Upper lobe of left lung (tissue), 6 donors: ENCODE measurements at regions not wholly inside any gene's neighbourhood (a gene's known extent, or its start where the extent isn't known, plus 50 kb on each side); places are given as distances from the start of the nearest gene placed in this dataset.

Experiments used
- ATAC-seq, 2 donors: fragments of 200-7000 bp; cut with Tn5 transposase; one replicate each; pipeline ENCODE4 v1.9.1; 2022; ENCODE audit warnings: mild to moderate bottlenecking in 2 of 2, moderate library complexity in 2 of 2; ENCODE audit not compliant: low FRiP score in 2 of 2
- DNase-seq, 2 donors: peaks; one replicate each; pipeline ENCODE4 v3.0.0-alpha.2; 2019 to 2020
- H3K27ac ChIP-seq, 4 donors: fragments of 200-600 bp; sonication (generic); one replicate each; pipeline ENCODE4 v1.5.1; 2016 to 2019
- H3K27me3 ChIP-seq, 4 donors: fragments of 200-600 bp; sonication (generic); one replicate each; pipeline ENCODE4 v1.5.1; 2017 to 2019
- H3K36me3 ChIP-seq, 4 donors: fragments of 200-600 bp; sonication (generic); one replicate each; pipeline ENCODE4 v1.5.1; 2016 to 2019
- H3K4me1 ChIP-seq, 4 donors: fragments of 200-600 bp; sonication (generic); one replicate each; pipeline ENCODE4 v1.5.1; 2018 to 2019
- H3K4me3 ChIP-seq, 4 donors: fragments of 200-600 bp; sonication (generic); one replicate each; pipeline ENCODE4 v1.5.1; 2017 to 2019; ENCODE audit warnings: mild to moderate bottlenecking in 2 of 4, moderate library complexity in 1 of 4
- H3K9me3 ChIP-seq, 4 donors: fragments of 200-600 bp; sonication (generic); one replicate each; pipeline ENCODE4 v1.5.1; 2018 to 2019
- CTCF ChIP-seq, 6 experiments: fragments of 450-650 bp in 4 of 6; fragments of 200-600 bp in 2 of 6; sonication (generic) in 2 of 6; IDR thresholded peaks; one replicate each; pipeline ENCODE4 v1.5.1; 2016 to 2019; ENCODE audit warnings: antibody characterized with exemption in 6 of 6
- EP300 ChIP-seq, 4 donors: sonication (generic); formaldehyde crosslinking; IDR thresholded peaks; one replicate each; pipeline ENCODE4 v1.5.1; 2017; ENCODE audit warnings: antibody characterized with exemption in 4 of 4, control low read depth in 2 of 4
- POLR2A ChIP-seq, 4 donors: fragments of 450-650 bp; IDR thresholded peaks; one replicate each; pipeline ENCODE4 v1.5.1; 2016 to 2017; ENCODE audit warnings: antibody characterized with exemption in 4 of 4, mild to moderate bottlenecking in 2 of 4
- POLR2AphosphoS5 ChIP-seq, 2 donors: sonication (generic); formaldehyde crosslinking; IDR thresholded peaks; one replicate each; pipeline ENCODE4 v1.5.1; 2017; ENCODE audit warnings: antibody characterized with exemption in 2 of 2
- WGBS, 2 donors: methylation state at CpG; one replicate each; pipeline ENCODE4 v1.1.5; 2017 to 2018; 5-methylcytosine and 5-hydroxymethylcytosine counted together
- donor health status: DM: no; HTN: no; CAD: no; lungs with moderate emphysema.
- donor health status: DM: no; HTN: yes; CAD: no; lungs with severe emphysema.

GRCh38 chr5:8288897-8289516 is 420.1 kb downstream of the MTRR start:
- no peak overlapping the region for H3K27ac ChIP-seq
- no peak for ATAC-seq
- TF ChIP-seq POLR2AphosphoS5 (IDR thresholded peaks at IDR 0.05) (no peak), POLR2A (IDR thresholded peaks at IDR 0.05) (no peak), EP300 (IDR thresholded peaks at IDR 0.05) (no peak), CTCF (IDR thresholded peaks at IDR 0.05) (no peak)
- 70 to 72% methylated on average over 6 of the region's 6 CpGs for WGBS, 2 donors
- no peaks in the 10 kb centered on the region for H3K36me3 ChIP-seq
- no peaks in the 10 kb centered on the region for H3K27me3 ChIP-seq
- no peaks in the 10 kb centered on the region for H3K9me3 ChIP-seq
- H3K4me3 ChIP-seq, result no peak overlapping the region
- H3K4me1 ChIP-seq, result no peaks in the 10 kb centered on the region
- DNase-seq, result no peak

GRCh38 chr5:8289779-8290178 is 420.8 kb downstream of the MTRR start:
- ATAC-seq, result no peak
- WGBS, 2 donors, result 72 to 95% methylated on average over 1 of the region's 1 CpG

GRCh38 chr5:8290721-8291120 is 421.8 kb downstream of the MTRR start:
- no peaks in the 10 kb centered on the region for H3K36me3 ChIP-seq
- no peak for ATAC-seq
- H3K4me1 ChIP-seq, result no peaks in the 10 kb centered on the region
- WGBS, 2 donors, result 84 to 91% methylated on average over 2 of the region's 2 CpGs
- no peaks in the 10 kb centered on the region for H3K9me3 ChIP-seq
- no peak overlapping the region for H3K27ac ChIP-seq
- H3K27me3 ChIP-seq, result no peaks in the 10 kb centered on the region
- TF ChIP-seq POLR2A (IDR thresholded peaks at IDR 0.05) (no peak), POLR2AphosphoS5 (IDR thresholded peaks at IDR 0.05) (no peak), EP300 (IDR thresholded peaks at IDR 0.05) (no peak), CTCF (IDR thresholded peaks at IDR 0.05) (no peak)
- no peak overlapping the region for H3K4me3 ChIP-seq
- DNase-seq, result no peak

More at GRCh38 chr5:8289779-8290178, 420.8 kb downstream of the MTRR start:
- no peak for TF ChIP-seq EP300 (IDR thresholded peaks at IDR 0.05)
- no peak for TF ChIP-seq CTCF (IDR thresholded peaks at IDR 0.05)
- no peak for TF ChIP-seq POLR2AphosphoS5 (IDR thresholded peaks at IDR 0.05)
- no peak for TF ChIP-seq POLR2A (IDR thresholded peaks at IDR 0.05)
- H3K4me1 ChIP-seq, result no peaks in the 10 kb centered on the region
- H3K4me3 ChIP-seq, result no peak overlapping the region
- no peak overlapping the region for H3K27ac ChIP-seq
- H3K36me3 ChIP-seq, result no peaks in the 10 kb centered on the region
- H3K9me3 ChIP-seq, result no peaks in the 10 kb centered on the region
- DNase-seq, result no peak
- H3K27me3 ChIP-seq, result no peaks in the 10 kb centered on the region

- Histone ChIP-seq H3K27me3 (no peaks in the 10 kb centered on the region), H3K4me1 (no peaks in the 10 kb centered on the region), H3K27ac (no peak overlapping the region), H3K9me3 (no peaks in the 10 kb centered on the region), H3K36me3 (no peaks in the 10 kb centered on the region), H3K4me3 (no peak overlapping the region)
- 67 to 89% methylated on average over 2 of the region's 2 CpGs for WGBS, 2 donors
- ATAC-seq (no peak), DNase-seq (no peak)
- TF ChIP-seq CTCF (IDR thresholded peaks at IDR 0.05) (no peak), EP300 (IDR thresholded peaks at IDR 0.05) (no peak), POLR2AphosphoS5 (IDR thresholded peaks at IDR 0.05) (no peak), POLR2A (IDR thresholded peaks at IDR 0.05) (no peak)
Measured at GRCh38 chr5:8291641-8292040, 422.7 kb downstream of the MTRR start.

GRCh38 chr5:8295141-8295540 is 426.2 kb downstream of the MTRR start:
- H3K27me3 ChIP-seq, result no peaks in the 10 kb centered on the region
- no peaks in the 10 kb centered on the region for H3K9me3 ChIP-seq
- no peak for ATAC-seq
- no peaks in the 10 kb centered on the region for H3K4me1 ChIP-seq
- DNase-seq, result no peak
- 28 to 55% methylated on average over 1 of the region's 1 CpG for WGBS, 2 donors
- no peak for TF ChIP-seq POLR2AphosphoS5 (IDR thresholded peaks at IDR 0.05)
- no peak for TF ChIP-seq CTCF (IDR thresholded peaks at IDR 0.05)
- no peak for TF ChIP-seq POLR2A (IDR thresholded peaks at IDR 0.05)
- no peak for TF ChIP-seq EP300 (IDR thresholded peaks at IDR 0.05)
- H3K4me3 ChIP-seq, result no peak overlapping the region
- no peaks in the 10 kb centered on the region for H3K36me3 ChIP-seq
- no peak overlapping the region for H3K27ac ChIP-seq
